Keratinocyte (primary cell): ENCODE measurements at regions not wholly inside any gene's neighbourhood (a gene's known extent, or its start where the extent isn't known, plus 50 kb on each side); places are given as distances from the start of the nearest gene placed in this dataset.
"Not testable (repeated sequence)": the region's sequence is repeated elsewhere in the genome, so short reads cannot be mapped to it uniquely, and the experiment has no call there.

ENCODE experiments used
- DNase-seq: peaks from one replicate; pipeline ENCODE4 v3.0.0-alpha.2; 2011; ENCODE audit warnings: low read depth, missing footprints, low spot score
- FAIRE-seq: peaks from 2 replicates; lab custom pipeline; 2011; peaks lifted over from hg19 to GRCh38; lab: Jason Lieb, UNC
- H2AFZ ChIP-seq: 2 replicates; pipeline ENCODE4 v1.6.0; 2012; ENCODE audit warnings: low read length, control low read depth, inconsistent platforms; ENCODE audit not compliant: control insufficient read depth
- H3K27ac ChIP-seq: 2 replicates; pipeline ENCODE4 v1.5.1; 2011; ENCODE audit warnings: low read length; ENCODE audit not compliant: control insufficient read depth, insufficient read depth
- H3K27me3 ChIP-seq: 3 replicates; pipeline ENCODE4 v1.6.0; 2011; ENCODE audit warnings: low read length; ENCODE audit not compliant: control insufficient read depth, insufficient read depth; ENCODE audit errors: extremely low read depth
- H3K36me3 ChIP-seq, 2 experiments: 2 replicates in 1 of 2; 3 replicates in 1 of 2; pipeline ENCODE4 v1.5.1; 2011; ENCODE audit warnings: low read length in 2 of 2, mild to moderate bottlenecking in 1 of 2; ENCODE audit not compliant: control insufficient read depth in 2 of 2, insufficient read depth in 2 of 2; ENCODE audit errors: extremely low read depth in 1 of 2
- H3K4me1 ChIP-seq: 3 replicates; pipeline ENCODE4 v1.5.1; 2011; ENCODE audit warnings: low read length; ENCODE audit not compliant: control insufficient read depth, insufficient read depth; ENCODE audit errors: extremely low read depth
- H3K4me2 ChIP-seq: 3 replicates; pipeline ENCODE4 v1.6.0; 2011; ENCODE audit warnings: low read depth, low read length; ENCODE audit not compliant: control insufficient read depth, insufficient read depth; ENCODE audit errors: extremely low read depth
- H3K4me3 ChIP-seq, 3 experiments: fragments of 200-600 bp in 1 of 3; sonication (generic) in 1 of 3; 2 replicates in 2 of 3; 3 replicates in 1 of 3; pipeline ENCODE4 v1.5.1; 2011 to 2016; ENCODE audit warnings: low read length in 3 of 3, mild to moderate bottlenecking in 3 of 3, control low read depth in 2 of 3, inconsistent platforms in 1 of 3, low read depth in 1 of 3, mixed read lengths in 1 of 3, mixed run types in 1 of 3, moderate library complexity in 1 of 3; ENCODE audit not compliant: control insufficient read depth in 2 of 3, insufficient read depth in 2 of 3; ENCODE audit errors: extremely low read depth in 1 of 3
- H3K79me2 ChIP-seq: 2 replicates; pipeline ENCODE4 v1.6.0; 2012; ENCODE audit warnings: low read length; ENCODE audit not compliant: control insufficient read depth, insufficient read depth
- H3K9ac ChIP-seq: 3 replicates; pipeline ENCODE4 v1.6.0; 2011; ENCODE audit warnings: low read length; ENCODE audit not compliant: control insufficient read depth, insufficient read depth; ENCODE audit errors: extremely low read depth
- H3K9me1 ChIP-seq: 3 replicates; pipeline ENCODE4 v1.6.0; 2011; ENCODE audit warnings: low read length; ENCODE audit not compliant: control insufficient read depth, insufficient read depth; ENCODE audit errors: extremely low read depth
- H3K9me3 ChIP-seq: 2 replicates; pipeline ENCODE4 v1.5.1; 2012; ENCODE audit warnings: low read depth, low read length; ENCODE audit not compliant: control insufficient read depth
- H4K20me1 ChIP-seq: 3 replicates; pipeline ENCODE4 v1.6.0; 2011; ENCODE audit warnings: low read length; ENCODE audit not compliant: control insufficient read depth, insufficient read depth; ENCODE audit errors: extremely low read depth
- CTCF ChIP-seq, 3 experiments: IDR thresholded peaks in 1 of 3; conservative IDR thresholded peaks in 1 of 3; optimal IDR thresholded peaks in 1 of 3; 2 replicates in 2 of 3; 3 replicates in 1 of 3; pipeline versions ENCODE3 to v1.5.1; 2011; ENCODE audit warnings: low read length in 3 of 3, mild to moderate bottlenecking in 3 of 3, moderate library complexity in 2 of 3, control low read depth in 1 of 3, inconsistent platforms in 1 of 3; ENCODE audit not compliant: insufficient read depth in 2 of 3; ENCODE audit errors: extremely low read depth in 1 of 3
- EZH2 ChIP-seq: IDR thresholded peaks from one replicate; pipeline ENCODE4 v1.6.1; 2012; ENCODE audit warnings: inconsistent platforms, mild to moderate bottlenecking, low read length, moderate library complexity
- dilution Hi-C: fragments of 300-500 bp; cut with MboI; formaldehyde crosslinking; loops from one replicate; pipeline ENCODE4 v1.7.0; 2020; ENCODE audit warnings: low sequenced_read_pairs; ENCODE audit not compliant: extremely low pct_ligation_motif_present

- TF ChIP-seq EZH2 (no peak), CTCF (optimal IDR thresholded peaks at IDR 0.05 in 1 of 3, IDR thresholded peaks at IDR 0.05 in 1 of 3, conservative IDR thresholded peaks at IDR 0.05 in 1 of 3; ENCODE audit: extremely low read depth in 1 of 3, insufficient read depth in 2 of 3, low read length in 3 of 3) (no peak)
- Histone ChIP-seq H3K4me3 (no peak overlapping the region), H3K9ac (no peak overlapping the region), H3K79me2 (peaks cover 7% of the 10 kb centered on the region), H3K27ac (no peak overlapping the region), H2AFZ (no peak overlapping the region), H3K4me1 (peaks cover 9% of the 10 kb centered on the region), H3K4me2 (no peak overlapping the region), H3K36me3 (no peaks in the 10 kb centered on the region), H4K20me1 (no peaks in the 10 kb centered on the region), H3K9me3 (no peaks in the 10 kb centered on the region), H3K27me3 (no peaks in the 10 kb centered on the region), H3K9me1 (no peaks in the 10 kb centered on the region)
- DNase-seq (no peak), FAIRE-seq (no peak)
- dilution Hi-C loops, result no loop called here
Measured at GRCh38 chr3:180421721-180422120, 180.2 kb upstream of the TTC14 start.

DNA sequence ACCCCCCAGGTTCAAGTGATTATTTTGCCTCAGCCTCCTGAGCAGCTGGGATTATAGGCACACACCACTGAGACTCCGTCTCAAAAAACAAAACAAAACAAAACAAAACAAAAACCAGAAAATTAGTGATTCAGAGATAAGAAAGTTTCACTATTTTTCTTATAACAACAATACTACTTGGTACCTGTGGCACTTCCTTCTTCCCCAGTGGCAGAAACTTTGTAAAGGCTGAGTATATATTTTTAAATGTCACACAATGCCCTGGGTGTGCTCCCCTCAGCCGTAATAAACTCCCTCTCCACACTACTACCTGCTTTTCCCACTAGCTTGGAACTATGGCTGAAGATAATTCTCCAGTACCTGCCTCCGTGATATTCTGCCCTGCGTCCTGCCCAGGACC lies 177.7 kb upstream of the TTC14 start:
- H3K36me3 ChIP-seq, H3K9ac ChIP-seq, H3K9me3 ChIP-seq, H3K27ac ChIP-seq, H3K9me1 ChIP-seq, H4K20me1 ChIP-seq, H3K4me1 ChIP-seq, DNase-seq, dilution Hi-C loops, H3K27me3 ChIP-seq, H3K4me3 ChIP-seq, H3K79me2 ChIP-seq, H3K4me2 ChIP-seq, H2AFZ ChIP-seq: not testable (repeated sequence)
- peak; percentile 26 for FAIRE-seq

- peaks cover 3% of the 10 kb centered on the region for H3K79me2 ChIP-seq
- dilution Hi-C loops, result no loop called here
Measured at GRCh38 chr3:180430896-180431295, 171.1 kb upstream of the TTC14 start.

More at GRCh38 chr3:180430896-180431295, 171.1 kb upstream of the TTC14 start:
- no peak overlapping the region for H3K9ac ChIP-seq
- no peak for TF ChIP-seq CTCF (optimal IDR thresholded peaks at IDR 0.05 in 1 of 3, IDR thresholded peaks at IDR 0.05 in 1 of 3, conservative IDR thresholded peaks at IDR 0.05 in 1 of 3; ENCODE audit: extremely low read depth in 1 of 3, insufficient read depth in 2 of 3, low read length in 3 of 3)
- no peak for TF ChIP-seq EZH2
- no peaks in the 10 kb centered on the region for H3K9me1 ChIP-seq
- DNase-seq (no peak), FAIRE-seq (no peak)
- H2AFZ ChIP-seq, result no peak overlapping the region
- no peak overlapping the region for H3K4me3 ChIP-seq
- no peaks in the 10 kb centered on the region for H3K36me3 ChIP-seq
- no peak overlapping the region for H3K27ac ChIP-seq
- H3K4me1 ChIP-seq, result peaks cover 20% of the 10 kb centered on the region
- H3K4me2 ChIP-seq, result no peak overlapping the region
- H3K27me3 ChIP-seq, result no peaks in the 10 kb centered on the region
- H3K9me3 ChIP-seq, result no peaks in the 10 kb centered on the region
- no peaks in the 10 kb centered on the region for H4K20me1 ChIP-seq
